ENCODE measurements at regions not wholly inside any gene's neighbourhood (a gene's known extent, or its start where the extent isn't known, plus 50 kb on each side); places are given as distances from the start of the nearest gene placed in this dataset.

- TF ChIP-seq CTCF (IDR thresholded peaks at IDR 0.05) (no peak), POLR2A (IDR thresholded peaks at IDR 0.05) (no peak)
These were observed 208.8 kb upstream of the USP9Y start for GRCh38 chrY:12492218-12492617.
